KBM-7 (cell line): ENCODE measurements at regions not wholly inside any gene's neighbourhood (a gene's known extent, or its start where the extent isn't known, plus 50 kb on each side); places are given as distances from the start of the nearest gene placed in this dataset.

Source experiments
- DNase-seq: peaks from one replicate; pipeline ENCODE4 v3.0.0-alpha.2; 2015
- in situ Hi-C: fragments of 300-500 bp; cut with MboI; formaldehyde crosslinking; loops from 2 replicates; pipeline ENCODE4 v1.14.3; 2020; ENCODE audit warnings: low sequenced_read_pairs, low pct_unique_long_range_greater_than_20kb, mixed read lengths

GRCh38 chr7:46446151-46446550 lies 525.1 kb upstream of the IGFBP3 start:
- in situ Hi-C loops: no loop called here
- DNase-seq: no peak

- DNase-seq: no peak
- in situ Hi-C loops: no loop called here
These were observed 523.2 kb upstream of the IGFBP3 start for GRCh38 chr7:46444256-46444655.

- no peak for DNase-seq
- in situ Hi-C loops: no loop called here
These were observed 519.1 kb upstream of the IGFBP3 start for GRCh38 chr7:46440186-46440585.

- DNase-seq: no peak
- in situ Hi-C loops: no loop called here
These were observed 511.6 kb upstream of the IGFBP3 start for GRCh38 chr7:46432708-46433107.

GRCh38 chr7:46428295-46428694 lies 507.2 kb upstream of the IGFBP3 start:
- in situ Hi-C loops: no loop called here
- no peak for DNase-seq

GRCh38 chr7:46424934-46425333 lies 503.9 kb upstream of the IGFBP3 start:
- in situ Hi-C loops: no loop called here
- DNase-seq: no peak

- in situ Hi-C loops: no loop called here
- no peak for DNase-seq
These were observed 500.6 kb upstream of the IGFBP3 start for GRCh38 chr7:46421441-46422230.

GRCh38 chr7:46414946-46415345 lies 493.9 kb upstream of the IGFBP3 start:
- in situ Hi-C loops: no loop called here
- no peak for DNase-seq

GRCh38 chr7:46411236-46411635 lies 490.2 kb upstream of the IGFBP3 start:
- no peak for DNase-seq
- in situ Hi-C loops: no loop called here

- no peak for DNase-seq
- in situ Hi-C loops: no loop called here
These were observed 486.1 kb upstream of the IGFBP3 start for GRCh38 chr7:46407125-46407524.

GRCh38 chr7:46397591-46397990 lies 476.5 kb upstream of the IGFBP3 start:
- in situ Hi-C loops: no loop called here
- DNase-seq: no peak

- in situ Hi-C loops: no loop called here
- DNase-seq: no peak
These were observed 475.4 kb upstream of the IGFBP3 start for GRCh38 chr7:46396481-46396880.

GRCh38 chr7:46393142-46393541 lies 472.1 kb upstream of the IGFBP3 start:
- DNase-seq: no peak
- in situ Hi-C loops: no loop called here

- in situ Hi-C loops: no loop called here
- DNase-seq: no peak
These were observed 470.4 kb upstream of the IGFBP3 start for GRCh38 chr7:46391231-46392201.

- no peak for DNase-seq
- in situ Hi-C loops: no loop called here
These were observed 469.0 kb upstream of the IGFBP3 start for GRCh38 chr7:46390042-46390441.

GRCh38 chr7:46389146-46389545 lies 468.1 kb upstream of the IGFBP3 start:
- DNase-seq: no peak
- in situ Hi-C loops: no loop called here

GRCh38 chr7:46387646-46388045 lies 466.6 kb upstream of the IGFBP3 start:
- DNase-seq: no peak
- in situ Hi-C loops: no loop called here

- in situ Hi-C loops: no loop called here
- DNase-seq: no peak
These were observed 465.6 kb upstream of the IGFBP3 start for GRCh38 chr7:46386428-46387399.

GRCh38 chr7:46385662-46386309 lies 464.7 kb upstream of the IGFBP3 start:
- DNase-seq: no peak
- in situ Hi-C loops: no loop called here
